Gastroesophageal sphincter (tissue), 4 donors: ENCODE measurements at regions not wholly inside any gene's neighbourhood (a gene's known extent, or its start where the extent isn't known, plus 50 kb on each side); places are given as distances from the start of the nearest gene placed in this dataset.
"Not testable (repeated sequence)": the region's sequence is repeated elsewhere in the genome, so short reads cannot be mapped to it uniquely, and the experiment has no call there.

ENCODE experiments used
- ATAC-seq: fragments of 150-250 bp; one replicate; pipeline ENCODE4 v1.9.1; 2016; ENCODE audit warnings: mild to moderate bottlenecking, moderate library complexity
- H3K27ac ChIP-seq, 4 donors: fragments of 200-600 bp; sonication (generic) in 3 of 4; 1 replicate in 3 of 4; 2 replicates in 1 of 4; pipeline ENCODE4 v1.5.1; 2016 to 2019
- H3K27me3 ChIP-seq: fragments of 200-600 bp; sonication (generic); one replicate; pipeline ENCODE4 v1.5.1; 2019
- H3K36me3 ChIP-seq, 2 donors: fragments of 200-600 bp; sonication (generic); one replicate each; pipeline ENCODE4 v1.5.1; 2019; ENCODE audit warnings: control low read depth in 1 of 2
- H3K4me1 ChIP-seq, 3 donors: fragments of 200-600 bp; sonication (generic); 1 replicate in 2 of 3; 2 replicates in 1 of 3; pipeline ENCODE4 v1.5.1; 2016 to 2019; ENCODE audit warnings: control low read depth in 2 of 3
- H3K4me3 ChIP-seq, 2 donors: fragments of 200-600 bp; sonication (generic); one replicate each; pipeline ENCODE4 v1.5.1; 2019; ENCODE audit warnings: mild to moderate bottlenecking in 1 of 2, moderate library complexity in 1 of 2
- H3K9me3 ChIP-seq, 3 donors: fragments of 200-600 bp; sonication (generic); one replicate each; pipeline ENCODE4 v1.5.1; 2017 to 2019; ENCODE audit warnings: control low read depth in 2 of 3
- CTCF ChIP-seq, 4 experiments: fragments of 200-600 bp in 2 of 4; fragments of 450-650 bp in 2 of 4; sonication (generic) in 1 of 4; IDR thresholded peaks; one replicate each; pipeline ENCODE4 v1.5.1; 2017 to 2019; ENCODE audit warnings: antibody characterized with exemption in 4 of 4, mild to moderate bottlenecking in 2 of 4, moderate library complexity in 2 of 4
- EP300 ChIP-seq: sonication (generic); formaldehyde crosslinking; IDR thresholded peaks from one replicate; pipeline ENCODE4 v1.6.1; 2017; ENCODE audit warnings: antibody characterized with exemption, mild to moderate bottlenecking
- POLR2A ChIP-seq, 2 donors: fragments of 450-650 bp; IDR thresholded peaks; one replicate each; pipeline ENCODE4 v1.6.1; 2017; ENCODE audit warnings: antibody characterized with exemption in 2 of 2, mild to moderate bottlenecking in 2 of 2, moderate library complexity in 1 of 2
- POLR2AphosphoS5 ChIP-seq: sonication (generic); formaldehyde crosslinking; IDR thresholded peaks from one replicate; pipeline ENCODE4 v1.6.1; 2017; ENCODE audit warnings: antibody characterized with exemption
- WGBS, 2 donors: methylation state at CpG; one replicate each; pipeline ENCODE4 v1.1.5; 2018; ENCODE audit warnings: low coverage in 1 of 2; 5-methylcytosine and 5-hydroxymethylcytosine counted together

- H3K36me3 ChIP-seq: no peaks in the 10 kb centered on the region
- H3K9me3 ChIP-seq: peaks cover 0 to 70% (median 0%) of the 10 kb centered on the region in 3 donors
- WGBS, 2 donors: no CpG with 5 or more reads among the region's 10 CpGs
- no peak for ATAC-seq
- H3K4me1 ChIP-seq: no peaks in the 10 kb centered on the region
- no peaks in the 10 kb centered on the region for H3K27me3 ChIP-seq
- no peak overlapping the region for H3K4me3 ChIP-seq
- no peak overlapping the region for H3K27ac ChIP-seq
- TF ChIP-seq EP300: no peak
- no peak for TF ChIP-seq POLR2AphosphoS5
- no peak for TF ChIP-seq POLR2A (IDR thresholded peaks at IDR 0.05)
- no peak for TF ChIP-seq CTCF (IDR thresholded peaks at IDR 0.05)
These were observed 216.5 kb downstream of the SNRPN start for GRCh38 chr15:25171111-25171811.

- H3K4me3 ChIP-seq: no peak overlapping the region
- H3K27ac ChIP-seq: no peak overlapping the region
- no CpG with 5 or more reads among the region's 9 CpGs for WGBS, 2 donors
- no peaks in the 10 kb centered on the region for H3K4me1 ChIP-seq
- H3K36me3 ChIP-seq: no peaks in the 10 kb centered on the region
- TF ChIP-seq EP300 (no peak), POLR2A (IDR thresholded peaks at IDR 0.05) (no peak), POLR2AphosphoS5 (no peak), CTCF (IDR thresholded peaks at IDR 0.05) (no peak)
- no peak for ATAC-seq
- H3K9me3 ChIP-seq: peaks cover 0 to 79% (median 0%) of the 10 kb centered on the region in 3 donors
- H3K27me3 ChIP-seq: no peaks in the 10 kb centered on the region
These were observed 217.3 kb downstream of the SNRPN start for GRCh38 chr15:25171856-25172687.

GRCh38 chr15:25172691-25173090 lies 217.9 kb downstream of the SNRPN start:
- H3K4me3 ChIP-seq: no peak overlapping the region
- no peak for ATAC-seq
- peaks cover 0 to 85% (median 0%) of the 10 kb centered on the region in 3 donors for H3K9me3 ChIP-seq

GRCh38 chr15:25173241-25174028 lies 218.6 kb downstream of the SNRPN start:
- Histone ChIP-seq H3K27me3 (no peaks in the 10 kb centered on the region), H3K9me3 (peaks cover 0 to 92% (median 0%) of the 10 kb centered on the region in 3 donors), H3K36me3 (no peaks in the 10 kb centered on the region), H3K27ac (no peak overlapping the region), H3K4me1 (no peaks in the 10 kb centered on the region), H3K4me3 (no peak overlapping the region)
- ATAC-seq: no peak
- TF ChIP-seq EP300: no peak
- TF ChIP-seq POLR2AphosphoS5: no peak
- no peak for TF ChIP-seq POLR2A (IDR thresholded peaks at IDR 0.05)
- WGBS, 2 donors: 82 to 89% methylated on average over 4 to 6 of the region's 13 CpGs

More at GRCh38 chr15:25172691-25173090, 217.9 kb downstream of the SNRPN start:
- TF ChIP-seq EP300 (no peak), POLR2A (IDR thresholded peaks at IDR 0.05) (no peak), CTCF (IDR thresholded peaks at IDR 0.05) (no peak), POLR2AphosphoS5 (no peak)
- Histone ChIP-seq H3K27ac (no peak overlapping the region), H3K36me3 (no peaks in the 10 kb centered on the region), H3K27me3 (no peaks in the 10 kb centered on the region), H3K4me1 (no peaks in the 10 kb centered on the region)
- WGBS, 2 donors: 95% methylated on average over 4 of the region's 6 CpGs; no CpG with 5 or more reads in 1 of the 2 donors

- H3K36me3 ChIP-seq, H3K4me1 ChIP-seq, H3K4me3 ChIP-seq, H3K27me3 ChIP-seq, ATAC-seq, H3K27ac ChIP-seq: not testable (repeated sequence)
- 86 to 91% methylated on average over 7 to 10 of the region's 10 CpGs for WGBS, 2 donors
- peaks cover 0 to 99% (median 0%) of the 10 kb centered on the region in 3 donors for H3K9me3 ChIP-seq
These were observed 219.4 kb downstream of the SNRPN start for GRCh38 chr15:25174149-25174548.
